Tibial nerve (tissue), 4 donors: ENCODE measurements at regions not wholly inside any gene's neighbourhood (a gene's known extent, or its start where the extent isn't known, plus 50 kb on each side); places are given as distances from the start of the nearest gene placed in this dataset.

ENCODE experiments used
- EP300 ChIP-seq, 2 donors: sonication (generic); formaldehyde crosslinking; IDR thresholded peaks; one replicate each; pipeline ENCODE4 v1.6.1; 2017; ENCODE audit warnings: antibody characterized with exemption in 2 of 2, mild to moderate bottlenecking in 1 of 2
- TF ChIP-seq, protein P1 (sequence below), 5 experiments: fragments of 200-600 bp in 3 of 5; fragments of 450-650 bp in 2 of 5; sonication (generic) in 3 of 5; IDR thresholded peaks; one replicate each; pipeline ENCODE4 v1.5.1; 2016 to 2019; ENCODE audit warnings: antibody characterized with exemption in 5 of 5, mild to moderate bottlenecking in 3 of 5, moderate library complexity in 2 of 5

- TF ChIP-seq EP300 (IDR thresholded peaks at IDR 0.05), result no peak
- TF ChIP-seq, protein P1, sequence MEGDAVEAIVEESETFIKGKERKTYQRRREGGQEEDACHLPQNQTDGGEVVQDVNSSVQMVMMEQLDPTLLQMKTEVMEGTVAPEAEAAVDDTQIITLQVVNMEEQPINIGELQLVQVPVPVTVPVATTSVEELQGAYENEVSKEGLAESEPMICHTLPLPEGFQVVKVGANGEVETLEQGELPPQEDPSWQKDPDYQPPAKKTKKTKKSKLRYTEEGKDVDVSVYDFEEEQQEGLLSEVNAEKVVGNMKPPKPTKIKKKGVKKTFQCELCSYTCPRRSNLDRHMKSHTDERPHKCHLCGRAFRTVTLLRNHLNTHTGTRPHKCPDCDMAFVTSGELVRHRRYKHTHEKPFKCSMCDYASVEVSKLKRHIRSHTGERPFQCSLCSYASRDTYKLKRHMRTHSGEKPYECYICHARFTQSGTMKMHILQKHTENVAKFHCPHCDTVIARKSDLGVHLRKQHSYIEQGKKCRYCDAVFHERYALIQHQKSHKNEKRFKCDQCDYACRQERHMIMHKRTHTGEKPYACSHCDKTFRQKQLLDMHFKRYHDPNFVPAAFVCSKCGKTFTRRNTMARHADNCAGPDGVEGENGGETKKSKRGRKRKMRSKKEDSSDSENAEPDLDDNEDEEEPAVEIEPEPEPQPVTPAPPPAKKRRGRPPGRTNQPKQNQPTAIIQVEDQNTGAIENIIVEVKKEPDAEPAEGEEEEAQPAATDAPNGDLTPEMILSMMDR (IDR thresholded peaks at IDR 0.05), result no peak
Observed at GRCh38 chr4:81274460-81274859, 59.4 kb upstream of the PRKG2 start.
